ENCODE measurements at regions not wholly inside any gene's neighbourhood (a gene's known extent, or its start where the extent isn't known, plus 50 kb on each side); places are given as distances from the start of the nearest gene placed in this dataset.
"Not testable (repeated sequence)": the region's sequence is repeated elsewhere in the genome, so short reads cannot be mapped to it uniquely, and the experiment has no call there.

- H3K9me3 ChIP-seq (ENCODE audit: control insufficient read depth in 1 of 2, insufficient read depth in 1 of 2, low read depth in 1 of 2, low read length in 2 of 2), result peaks cover 10 to 24% of the 10 kb centered on the region in 2 experiments; a peak in 2 of 4 replicates
- CTCF ChIA-PET; BruUV-seq (replicated peaks); H3K9me2 ChIP-seq (ENCODE audit: insufficient read depth); H4K20me1 ChIP-seq (ENCODE audit: insufficient read depth); H3K36me3 ChIP-seq (ENCODE audit: control insufficient read depth in 1 of 2, insufficient read depth in 2 of 2, low read length in 2 of 2); H3K79me2 ChIP-seq (ENCODE audit: insufficient read depth, low read length); DNase-seq (ENCODE audit: low read depth, low spot score); H3K27ac ChIP-seq (ENCODE audit: low read depth, low read length); RAD21 ChIA-PET (ENCODE audit: low non-redundant PET in 1 of 2, low total read pairs in 2 of 2, uncharacterized antibody in 2 of 2, unreplicated experiment in 2 of 2); ATAC-seq; intact Hi-C loops (cut with micrococcal nuclease); H3K4me1 ChIP-seq (ENCODE audit: control insufficient read depth in 1 of 2, insufficient read depth in 2 of 2, low read length in 2 of 2); H2AFZ ChIP-seq (ENCODE audit: low read depth, low read length, poor library complexity, severe bottlenecking); H3K9ac ChIP-seq (ENCODE audit: low read length); POLR2A ChIA-PET; H3K4me2 ChIP-seq (ENCODE audit: low read length); H3K4me3 ChIP-seq (replicated peaks in 1 of 2; ENCODE audit: low read depth in 1 of 2, low read length in 2 of 2); H3K27me3 ChIP-seq (ENCODE audit: insufficient read depth, low read length): not testable (repeated sequence)
Observed at GRCh38 chr15:20300351-20301040, 241.1 kb downstream of the GOLGA6L6 start.

DNA sequence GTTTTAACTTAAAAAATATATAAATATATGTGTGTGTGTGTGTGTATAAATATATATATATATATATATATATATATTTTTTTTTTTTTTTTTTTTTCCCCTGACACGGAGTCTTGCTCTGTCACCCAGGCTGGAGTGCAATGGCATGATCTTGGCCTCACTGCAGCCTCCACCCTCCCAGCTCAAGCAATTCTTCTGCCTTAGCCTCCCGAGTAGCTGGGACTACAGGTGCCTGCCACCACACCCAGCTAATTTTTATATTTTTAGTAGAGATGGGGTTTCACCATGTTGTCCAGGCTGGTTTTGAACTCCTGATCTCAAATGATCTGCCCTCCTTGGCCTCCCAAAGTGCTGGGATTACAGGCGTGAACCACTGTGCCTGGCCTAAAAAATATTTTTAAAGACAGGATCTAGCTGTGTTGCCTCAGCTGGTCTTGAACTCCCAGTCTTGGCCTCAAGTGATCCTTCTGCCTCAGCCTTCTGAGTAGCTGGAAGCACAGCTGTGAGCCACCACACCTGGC lies 243.9 kb downstream of the GOLGA6L6 start:
- H3K9me3 ChIP-seq (ENCODE audit: control insufficient read depth in 1 of 2, insufficient read depth in 1 of 2, low read depth in 1 of 2, low read length in 2 of 2), result peaks cover 18 to 22% of the 10 kb centered on the region in 2 experiments; a peak in 2 of 4 replicates
- BruUV-seq (replicated peaks); H4K20me1 ChIP-seq (ENCODE audit: insufficient read depth); H3K9ac ChIP-seq (ENCODE audit: low read length); intact Hi-C loops (cut with micrococcal nuclease); H3K4me3 ChIP-seq (replicated peaks in 1 of 2; ENCODE audit: low read depth in 1 of 2, low read length in 2 of 2); H3K4me2 ChIP-seq (ENCODE audit: low read length); H3K36me3 ChIP-seq (ENCODE audit: control insufficient read depth in 1 of 2, insufficient read depth in 2 of 2, low read length in 2 of 2); H3K4me1 ChIP-seq (ENCODE audit: control insufficient read depth in 1 of 2, insufficient read depth in 2 of 2, low read length in 2 of 2); H3K27me3 ChIP-seq (ENCODE audit: insufficient read depth, low read length); RAD21 ChIA-PET (ENCODE audit: low non-redundant PET in 1 of 2, low total read pairs in 2 of 2, uncharacterized antibody in 2 of 2, unreplicated experiment in 2 of 2); POLR2A ChIA-PET; CTCF ChIA-PET; H3K79me2 ChIP-seq (ENCODE audit: insufficient read depth, low read length); H3K27ac ChIP-seq (ENCODE audit: low read depth, low read length); ATAC-seq; H3K9me2 ChIP-seq (ENCODE audit: insufficient read depth); DNase-seq (ENCODE audit: low read depth, low spot score); H2AFZ ChIP-seq (ENCODE audit: low read depth, low read length, poor library complexity, severe bottlenecking): not testable (repeated sequence)

GRCh38 chr15:20296261-20296660 lies 245.3 kb downstream of the GOLGA6L6 start:
- CTCF ChIA-PET; DNase-seq (ENCODE audit: low read depth, low spot score); H3K27ac ChIP-seq (ENCODE audit: low read depth, low read length); H3K9ac ChIP-seq (ENCODE audit: low read length); H4K20me1 ChIP-seq (ENCODE audit: insufficient read depth); H3K79me2 ChIP-seq (ENCODE audit: insufficient read depth, low read length); H2AFZ ChIP-seq (ENCODE audit: low read depth, low read length, poor library complexity, severe bottlenecking); H3K4me3 ChIP-seq (replicated peaks in 1 of 2; ENCODE audit: low read depth in 1 of 2, low read length in 2 of 2); RAD21 ChIA-PET (ENCODE audit: low non-redundant PET in 1 of 2, low total read pairs in 2 of 2, uncharacterized antibody in 2 of 2, unreplicated experiment in 2 of 2); H3K4me2 ChIP-seq (ENCODE audit: low read length); H3K9me2 ChIP-seq (ENCODE audit: insufficient read depth); H3K27me3 ChIP-seq (ENCODE audit: insufficient read depth, low read length); H3K36me3 ChIP-seq (ENCODE audit: control insufficient read depth in 1 of 2, insufficient read depth in 2 of 2, low read length in 2 of 2); ATAC-seq; POLR2A ChIA-PET; BruUV-seq (replicated peaks); H3K4me1 ChIP-seq (ENCODE audit: control insufficient read depth in 1 of 2, insufficient read depth in 2 of 2, low read length in 2 of 2); intact Hi-C loops (cut with micrococcal nuclease): not testable (repeated sequence)
- H3K9me3 ChIP-seq (ENCODE audit: control insufficient read depth in 1 of 2, insufficient read depth in 1 of 2, low read depth in 1 of 2, low read length in 2 of 2), result peaks cover 22 to 27% of the 10 kb centered on the region in 2 experiments; a peak in 2 of 4 replicates

All from HCT116 (cell line).